HG03159 (cell line): ENCODE measurements at regions not wholly inside any gene's neighbourhood (a gene's known extent, or its start where the extent isn't known, plus 50 kb on each side); places are given as distances from the start of the nearest gene placed in this dataset.

ENCODE experiments used
- ATAC-seq: cut with Tn5 transposase; IDR thresholded peaks from one replicate; pipeline ENCODE4 v1.9.1; 2021; ENCODE audit warnings: mild to moderate bottlenecking, moderate library complexity; ENCODE audit not compliant: unreplicated experiment

DNA sequence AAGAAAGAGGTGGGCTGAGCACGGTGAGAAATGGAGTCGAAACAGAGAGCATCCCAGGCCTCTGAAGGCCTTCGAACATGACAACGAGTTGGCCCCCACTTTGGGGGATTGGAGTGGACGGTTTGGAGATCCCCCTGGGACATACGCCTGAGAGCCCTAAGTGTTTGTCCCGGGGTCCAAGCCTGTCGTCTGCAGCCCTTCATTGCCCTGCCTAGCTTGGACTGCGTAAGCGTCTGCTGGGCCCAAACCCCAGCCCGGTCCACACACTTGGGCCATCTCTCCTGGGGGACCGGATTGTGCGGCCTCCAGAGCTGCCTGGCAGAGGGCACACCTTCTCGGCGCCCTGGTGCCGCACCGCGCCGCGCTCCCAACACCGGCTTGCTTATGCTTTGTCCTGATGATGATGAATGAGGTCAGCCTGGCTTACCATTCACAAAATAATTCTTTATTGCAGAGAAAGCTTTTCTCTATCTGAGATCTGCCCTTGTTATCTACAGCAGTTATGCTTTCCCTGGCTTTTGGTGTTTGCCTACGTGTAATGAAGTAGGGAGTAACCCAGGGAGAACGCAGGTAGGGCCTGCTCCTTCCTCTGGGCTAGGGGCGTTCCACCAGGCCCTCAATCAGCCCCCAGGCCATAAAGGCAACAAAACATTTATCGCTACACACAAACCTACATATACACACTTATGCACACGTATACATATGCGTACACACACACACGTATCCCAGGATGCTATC is 85.9 kb upstream of the PPARA start:
- no peak for ATAC-seq

DNA sequence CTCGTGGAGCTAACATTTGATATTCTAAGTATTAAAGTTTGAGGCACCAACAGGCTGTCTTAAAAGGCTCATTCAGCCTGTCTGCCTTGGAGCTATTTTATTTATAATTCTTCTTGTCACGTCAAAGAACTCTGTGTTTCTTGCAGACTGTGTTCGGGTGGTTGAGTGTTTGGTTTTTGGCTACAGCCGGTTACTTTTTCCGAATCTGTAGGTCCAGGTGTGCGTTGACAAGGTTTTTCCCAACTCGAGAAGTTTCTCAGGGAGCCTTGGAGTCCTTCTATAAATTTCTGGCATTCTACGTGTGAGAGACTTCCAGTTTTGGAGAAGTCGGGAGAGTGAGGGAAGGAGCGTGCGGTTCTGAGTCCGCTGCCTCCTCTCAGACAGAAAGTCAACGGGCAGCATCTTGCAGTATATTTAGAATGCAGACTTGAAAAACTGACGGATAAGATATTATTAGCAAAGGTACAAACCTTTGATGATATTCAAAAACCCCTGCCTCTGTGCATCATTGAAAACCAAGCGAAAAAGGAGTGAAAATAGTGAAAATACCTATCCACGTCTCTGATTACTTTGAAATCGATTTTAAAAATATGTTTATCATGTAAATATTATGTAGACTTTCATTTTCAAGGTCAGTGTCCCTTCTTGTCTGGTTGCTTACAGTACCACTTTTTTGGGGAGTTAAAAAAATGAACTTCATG is 85.2 kb upstream of the PPARA start:
- ATAC-seq: no peak

DNA sequence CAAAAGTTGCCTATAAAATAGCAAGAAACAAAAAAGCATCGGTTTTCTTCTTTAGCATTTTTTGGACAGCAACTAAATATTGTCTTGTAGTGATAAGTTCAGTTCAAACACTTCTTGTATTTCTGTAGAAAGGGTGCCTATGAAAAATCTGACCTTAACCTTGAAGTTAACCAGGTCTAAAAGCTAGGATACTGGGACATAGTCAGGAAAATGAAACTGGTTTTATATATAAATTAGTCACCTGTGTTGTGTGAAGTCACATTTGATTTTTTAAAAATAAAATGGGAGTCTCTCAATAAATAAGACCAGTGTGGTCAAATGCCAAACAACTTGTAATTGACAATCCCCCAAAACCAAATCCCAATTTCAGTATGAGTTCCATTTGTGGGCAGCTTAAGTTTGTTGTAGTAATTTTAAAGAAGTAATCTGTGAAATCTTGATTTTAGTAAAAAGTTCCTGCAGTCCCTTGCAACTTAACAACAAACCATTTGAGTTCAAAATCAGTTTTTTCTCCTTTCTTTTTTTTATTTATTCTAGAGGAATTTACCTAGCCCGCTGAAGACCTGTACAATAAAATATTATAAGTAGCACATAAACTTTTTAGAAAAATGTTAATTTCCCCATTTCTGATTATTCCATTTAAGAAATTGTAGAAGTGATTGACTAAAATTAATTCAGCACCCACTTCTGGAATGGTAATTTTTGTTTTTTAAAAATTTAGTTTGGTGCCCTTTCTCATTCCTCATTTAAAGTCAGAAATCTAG is 84.5 kb upstream of the PPARA start:
- ATAC-seq: no peak

DNA sequence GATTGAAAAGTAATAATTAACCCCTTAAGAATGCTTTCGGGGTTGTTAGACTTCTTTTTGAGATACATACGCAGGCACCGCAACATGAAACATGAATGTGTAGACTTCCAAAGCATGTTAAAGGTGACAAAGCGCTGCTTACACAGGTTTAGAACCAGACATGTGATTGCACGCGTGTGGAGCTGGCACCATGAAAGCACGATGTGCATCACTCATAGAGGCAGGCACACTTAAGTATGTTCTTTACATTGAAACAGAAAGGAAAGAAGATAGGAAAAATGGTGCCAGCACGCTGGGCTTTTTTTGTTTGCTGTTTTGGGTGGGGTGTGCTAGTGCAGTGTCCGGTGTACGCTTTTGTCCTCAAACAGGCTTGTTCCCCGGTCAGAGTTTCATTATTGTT is 83.6 kb upstream of the PPARA start:
- no peak for ATAC-seq

- no peak for ATAC-seq
Observed at GRCh38 chr22:46067159-46068111, 82.9 kb upstream of the PPARA start.

DNA sequence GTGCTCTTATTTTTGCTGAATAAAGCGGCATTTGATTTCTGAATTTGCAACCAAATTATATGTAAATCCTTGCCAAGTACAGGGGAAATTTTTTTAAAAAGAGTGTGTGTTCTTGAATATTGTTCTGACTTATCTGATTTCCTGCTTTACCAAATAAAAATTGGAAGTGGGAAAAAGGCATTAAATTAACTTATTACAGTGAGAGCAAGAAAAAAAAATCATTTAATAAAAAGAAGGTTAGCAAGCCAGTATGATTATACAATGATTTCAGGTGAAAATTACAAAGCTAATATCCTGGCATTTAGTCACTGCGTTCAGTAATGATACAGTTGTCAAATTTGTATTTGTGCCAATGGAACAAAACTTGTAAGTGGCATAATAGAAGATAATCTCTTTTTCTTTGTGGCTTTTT is 82.1 kb upstream of the PPARA start:
- no peak for ATAC-seq

- ATAC-seq: no peak
Observed at GRCh38 chr22:46068593-46069491, 81.5 kb upstream of the PPARA start.

GRCh38 chr22:46069521-46070214 is 80.7 kb upstream of the PPARA start:
- no peak for ATAC-seq

GRCh38 chr22:46070215-46070802 is 80.0 kb upstream of the PPARA start:
- no peak for ATAC-seq

DNA sequence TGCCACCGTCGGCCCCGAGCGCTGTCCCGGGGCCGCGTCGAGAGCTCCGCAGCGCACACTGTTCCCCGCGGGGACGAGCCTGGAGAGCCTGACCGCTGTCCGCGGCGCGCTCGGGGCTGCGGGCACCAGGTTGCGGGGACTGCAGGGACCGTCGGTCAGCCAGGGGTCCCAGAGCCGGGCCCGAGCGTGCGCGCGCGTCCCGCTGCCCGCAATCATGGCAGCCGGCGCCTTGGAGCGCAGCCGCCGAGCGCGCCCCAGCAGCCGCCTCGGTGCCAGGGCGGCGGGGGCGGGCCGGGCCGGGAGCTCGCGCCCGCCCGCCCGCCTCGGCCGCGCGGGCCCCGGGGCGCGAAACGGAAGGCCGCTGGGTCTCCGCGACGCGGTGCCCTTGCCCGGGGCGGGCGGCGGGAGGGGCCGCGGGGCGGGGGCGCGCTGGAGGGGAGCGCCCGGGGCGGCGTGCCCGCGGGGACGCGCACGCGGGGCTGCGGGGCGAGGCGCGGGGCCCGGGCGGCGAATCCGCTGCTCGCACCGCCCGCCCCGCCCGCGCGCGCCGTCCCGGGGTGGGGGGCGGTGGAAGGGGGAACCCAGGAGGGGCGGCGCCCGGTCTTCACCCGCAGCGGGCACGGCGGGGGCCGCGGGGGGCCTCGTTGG is 79.4 kb upstream of the PPARA start:
- ATAC-seq: no peak

DNA sequence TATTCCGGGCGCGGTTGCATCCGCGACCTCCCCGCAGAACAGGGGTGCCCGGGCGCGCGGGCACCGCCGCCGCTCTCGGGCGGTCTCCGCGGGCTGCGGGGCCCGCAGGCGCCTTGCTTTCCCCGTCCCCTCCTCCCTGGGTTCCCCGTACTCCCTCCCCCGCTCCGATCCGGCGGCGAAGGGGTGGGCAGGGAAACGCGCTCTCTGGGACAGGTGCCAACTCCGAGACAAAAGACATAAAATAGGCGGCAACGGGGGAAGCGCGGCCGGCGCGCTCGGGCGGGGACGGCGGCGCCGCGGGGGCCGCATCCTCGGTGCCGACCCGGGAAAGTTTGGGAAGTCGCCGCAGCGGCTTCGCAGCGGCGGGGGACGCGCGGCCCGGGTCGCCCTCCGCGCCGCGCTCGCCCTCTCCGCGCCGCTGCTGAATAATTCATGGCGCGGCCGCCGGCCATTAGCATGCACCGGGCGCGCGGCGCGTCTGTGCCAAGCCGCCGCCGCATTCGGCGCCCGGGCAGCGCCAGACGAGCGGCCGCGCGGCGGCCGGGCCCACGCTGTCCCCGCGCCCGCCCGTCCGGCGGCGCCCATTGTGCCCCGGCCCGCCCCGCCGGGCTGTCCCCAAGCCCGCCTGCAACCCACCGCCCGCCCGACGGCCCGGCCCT is 78.7 kb upstream of the PPARA start:
- no peak for ATAC-seq

DNA sequence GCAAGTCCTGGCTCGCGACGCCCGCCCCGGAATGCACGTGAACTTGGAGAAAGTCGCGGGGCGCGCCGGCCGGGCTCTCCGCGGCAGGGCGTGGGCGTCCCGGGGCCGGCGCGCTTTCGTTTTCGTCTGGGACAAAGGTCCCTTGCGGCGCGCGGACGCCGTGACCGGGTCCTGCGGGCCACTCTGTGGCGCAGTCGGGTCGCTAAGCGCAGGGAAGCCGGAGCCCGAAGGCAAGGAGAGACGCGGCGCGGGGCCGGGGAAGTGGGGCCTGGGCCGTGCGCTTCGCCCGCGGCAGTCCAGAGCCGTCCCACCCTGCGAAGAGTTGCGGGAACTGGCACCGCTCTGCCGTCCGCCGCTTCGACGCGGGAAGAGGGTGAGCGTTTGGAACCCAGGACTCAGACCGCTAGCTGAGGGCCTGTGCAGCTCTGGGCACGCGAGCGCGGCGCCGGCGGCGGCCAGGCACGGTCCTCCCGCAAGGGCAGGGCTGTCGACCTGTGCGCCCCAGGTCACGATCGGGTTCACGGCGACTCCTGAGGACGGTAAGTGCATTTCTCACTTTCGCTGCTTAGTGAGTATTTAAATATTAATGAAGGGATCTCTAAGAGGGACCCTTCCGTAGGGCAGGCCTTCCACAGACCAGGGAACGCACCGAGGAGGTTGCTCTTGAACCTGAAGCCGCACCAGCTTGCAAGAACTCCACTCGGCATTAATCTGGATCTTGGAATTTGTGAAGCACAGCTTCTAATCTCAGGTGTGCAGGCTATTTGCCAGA is 78.0 kb upstream of the PPARA start:
- ATAC-seq: no peak

DNA sequence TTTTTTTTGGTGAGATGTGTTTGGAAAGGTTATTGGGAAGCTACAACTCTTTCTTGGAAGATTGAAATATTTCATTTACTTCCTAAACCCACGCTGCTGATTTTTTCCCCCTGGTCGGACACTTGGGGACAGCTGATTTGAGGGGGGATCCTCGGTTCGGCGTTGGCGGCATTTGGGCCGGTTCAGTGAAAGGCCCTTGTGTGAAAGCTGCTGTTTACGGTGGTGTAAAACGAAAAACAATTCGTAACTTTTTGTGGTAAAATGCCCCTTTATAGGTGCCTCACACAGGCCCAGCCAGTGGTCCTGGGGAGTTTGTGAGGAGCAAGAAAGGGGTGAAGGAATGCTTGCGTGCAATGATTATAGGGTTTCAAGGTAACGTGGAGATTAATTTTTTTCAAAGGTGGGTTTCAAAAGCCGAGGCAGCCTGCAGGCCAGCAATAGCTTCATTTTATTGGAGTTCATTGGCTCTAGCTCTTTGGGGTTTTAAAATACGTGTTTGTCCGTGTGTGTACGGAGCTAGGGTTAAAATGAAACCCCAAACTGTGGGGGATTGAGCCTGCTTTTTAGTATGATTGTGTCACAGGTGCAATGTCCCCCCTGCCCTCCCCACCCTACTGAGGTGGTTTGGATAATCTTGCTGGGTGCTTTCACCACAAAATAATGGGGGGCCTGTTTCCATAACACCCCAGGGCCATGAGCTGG is 77.2 kb upstream of the PPARA start:
- no peak for ATAC-seq

DNA sequence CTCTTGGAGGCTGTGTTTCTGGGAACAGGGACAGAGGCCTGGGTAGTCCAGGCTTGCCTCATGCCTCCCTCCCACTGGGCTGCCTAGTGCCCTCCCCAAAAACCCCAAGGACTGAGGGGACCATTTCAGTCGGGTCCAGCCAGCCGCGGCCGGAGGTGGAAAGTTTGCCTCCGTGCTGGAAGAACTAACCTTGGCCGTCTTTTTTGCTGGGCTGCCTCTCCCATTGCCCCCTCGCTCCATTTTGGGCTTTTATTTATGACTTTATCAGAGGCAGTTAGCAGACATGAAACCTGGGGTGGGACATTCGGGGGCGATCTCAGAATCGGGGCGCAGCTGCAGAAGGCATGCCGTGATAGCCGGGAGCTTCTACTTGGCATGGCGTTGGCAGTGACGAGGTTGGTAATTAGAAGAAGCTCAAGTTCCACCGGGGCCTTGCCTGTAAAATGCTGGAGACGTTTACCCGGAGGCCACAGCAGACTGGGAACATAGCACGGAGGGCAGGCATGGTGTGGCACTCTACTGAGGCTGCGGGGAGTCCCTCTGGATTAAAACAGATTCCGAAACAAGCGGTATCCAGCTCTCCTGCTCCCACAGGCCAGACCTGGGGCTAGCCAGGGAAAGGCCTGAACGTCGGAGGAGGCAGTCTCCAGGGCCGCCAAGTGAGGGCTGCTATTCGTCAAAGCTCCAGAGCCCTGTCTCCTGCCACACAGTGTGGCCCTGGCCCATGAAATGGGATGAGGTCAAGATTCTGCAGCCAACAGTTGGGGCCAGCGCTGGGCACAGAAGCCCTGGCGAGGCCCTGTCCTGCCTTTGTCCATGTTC is 76.4 kb upstream of the PPARA start:
- no peak for ATAC-seq

- ATAC-seq: no peak
Observed at GRCh38 chr22:46074771-46075551, 75.4 kb upstream of the PPARA start.
